ENCODE measurements at regions not wholly inside any gene's neighbourhood (a gene's known extent, or its start where the extent isn't known, plus 50 kb on each side); places are given as distances from the start of the nearest gene placed in this dataset.

DNA sequence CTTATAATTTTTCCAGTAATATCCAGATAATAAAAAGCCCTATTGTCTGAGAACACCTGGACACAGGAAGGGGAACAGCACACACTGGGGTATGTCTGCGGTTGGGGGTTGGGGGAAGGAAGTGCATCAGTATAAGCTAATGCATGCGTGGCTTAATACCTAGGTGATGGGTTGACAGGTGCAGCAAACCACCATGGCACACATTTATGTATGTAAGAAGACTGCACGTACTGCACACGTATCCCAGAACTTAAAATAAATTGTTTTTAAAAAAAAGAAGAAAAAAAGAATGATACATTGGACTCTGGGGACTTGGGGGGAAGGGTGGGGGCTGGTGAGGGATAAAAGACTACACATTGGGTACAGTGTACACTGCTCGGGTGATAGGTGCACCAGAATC lies 144.9 kb upstream of the C1orf174 start:
- DNase-seq (ENCODE audit: low read depth in 2 of 2): no peak

DNA sequence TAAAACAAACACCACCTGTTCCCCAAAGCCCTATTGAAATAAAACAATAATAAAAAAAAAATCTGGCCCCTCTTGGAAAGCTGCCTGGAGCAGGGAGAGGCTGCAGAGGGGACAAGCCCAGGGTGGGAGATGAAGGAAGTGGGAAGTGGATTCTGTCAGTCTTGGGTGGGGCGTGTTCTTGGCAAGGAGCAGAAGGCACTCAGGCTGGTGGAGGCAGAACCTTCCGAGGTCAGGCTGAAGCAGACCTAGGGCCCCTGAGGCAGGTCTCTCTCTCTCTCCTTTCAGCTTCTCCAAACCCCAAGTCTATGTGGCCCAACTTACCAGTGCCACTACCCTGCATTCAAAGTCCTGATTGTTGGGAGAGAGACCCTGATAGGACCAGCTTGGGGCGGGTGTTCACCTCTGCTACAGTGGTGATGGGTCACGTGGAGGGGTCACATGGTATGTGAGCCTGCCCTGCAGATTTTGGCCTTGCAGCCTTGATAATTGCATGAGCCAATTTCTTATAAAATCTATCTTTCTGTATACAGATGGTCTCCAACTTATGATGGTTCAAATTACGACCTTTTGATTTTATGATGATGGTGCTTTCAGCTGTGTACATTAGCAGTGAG lies 145.4 kb upstream of the C1orf174 start:
- no peak for DNase-seq (ENCODE audit: low read depth in 2 of 2)

DNA sequence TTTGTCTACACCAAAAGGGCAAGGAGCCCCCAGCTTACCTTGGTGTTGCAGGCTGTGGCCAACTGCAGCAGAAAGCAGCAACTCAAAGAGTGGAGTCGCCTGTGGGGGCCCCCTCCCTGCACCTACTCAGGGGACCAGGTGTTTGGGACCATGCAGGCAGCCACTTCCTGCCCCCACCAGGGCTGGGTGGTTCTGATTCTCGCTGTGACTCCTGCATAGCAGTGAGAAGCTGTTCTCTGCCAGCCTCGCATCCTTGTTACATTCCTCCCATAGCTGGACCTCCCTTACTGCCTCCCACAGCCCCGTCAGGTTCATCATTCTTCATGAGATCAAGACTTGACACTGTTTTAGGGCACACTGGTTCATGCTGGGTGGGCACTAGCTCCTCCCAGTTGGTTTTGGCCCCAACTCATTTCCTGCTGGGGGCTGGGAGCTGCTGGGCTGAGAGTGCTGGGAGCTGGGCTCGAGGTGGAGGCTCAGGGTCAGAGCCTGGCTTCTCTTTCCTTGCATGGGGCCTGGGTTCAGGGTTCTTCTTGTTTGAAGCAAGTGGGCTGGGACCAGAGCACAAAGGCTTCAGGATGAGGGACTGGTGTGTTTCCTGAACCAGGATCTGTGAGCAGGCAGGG lies 146.9 kb upstream of the C1orf174 start:
- DNase-seq (ENCODE audit: low read depth in 2 of 2): no peak

DNA sequence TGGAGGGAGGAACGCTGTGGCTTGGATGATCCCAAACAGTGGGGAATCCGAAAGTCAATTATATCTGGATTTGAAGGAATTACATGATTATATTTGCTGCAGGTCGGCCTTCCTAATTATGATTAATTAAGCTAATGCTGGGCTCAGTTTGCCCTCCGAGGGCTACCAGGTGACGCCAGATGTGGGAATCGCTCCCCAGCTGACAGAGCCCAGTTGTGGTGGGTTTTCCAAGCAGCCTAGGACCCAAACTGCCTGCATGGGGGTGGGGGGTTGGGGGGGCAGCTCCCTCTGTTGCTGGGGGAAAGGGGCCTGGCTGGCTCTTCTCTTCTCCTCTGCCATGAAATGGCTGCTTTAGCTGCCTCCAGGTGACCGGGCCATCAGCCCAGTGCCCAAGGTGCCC lies 147.6 kb upstream of the C1orf174 start:
- no peak for DNase-seq (ENCODE audit: low read depth in 2 of 2)

DNA sequence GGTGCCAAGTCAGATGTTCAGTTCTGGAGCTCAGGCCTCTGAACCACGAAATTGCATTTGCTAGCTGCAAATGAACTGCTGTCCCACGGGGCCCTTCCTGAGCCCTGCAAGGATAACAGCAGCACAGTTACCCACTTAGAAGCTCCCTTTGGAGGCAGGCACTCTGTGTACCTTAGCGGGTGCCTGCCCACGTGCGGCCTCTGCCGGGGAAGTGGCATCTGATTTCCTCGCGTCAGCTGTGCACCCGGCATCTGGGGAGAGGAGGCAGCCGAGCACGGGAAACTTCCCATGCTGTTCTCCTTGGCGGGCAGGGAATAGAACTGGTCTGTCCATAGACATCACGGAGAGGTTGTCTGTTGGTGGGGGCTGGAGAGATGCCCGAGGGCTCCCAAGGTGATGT lies 148.0 kb upstream of the C1orf174 start:
- DNase-seq (ENCODE audit: low read depth in 2 of 2): no peak

DNA sequence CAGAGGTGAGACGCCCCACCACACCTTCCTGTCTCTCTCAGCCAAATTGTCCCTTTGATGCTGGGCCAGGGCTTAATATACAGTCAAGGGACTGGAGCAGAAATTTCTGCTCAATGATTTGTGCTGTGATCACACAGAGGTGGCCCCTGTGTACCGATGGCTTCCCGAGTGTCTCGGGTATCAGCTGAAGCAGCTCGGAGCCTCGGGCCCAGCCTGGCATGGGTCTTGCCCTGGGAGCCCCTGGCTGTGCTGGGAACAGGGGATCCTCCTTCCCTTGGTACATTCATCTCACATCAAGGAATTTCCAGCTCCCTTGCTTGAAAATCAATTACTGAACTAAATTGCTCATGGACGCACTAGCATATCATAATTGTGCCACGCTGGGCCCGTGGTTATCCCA lies 148.8 kb upstream of the C1orf174 start:
- DNase-seq (ENCODE audit: low read depth in 2 of 2): no peak

DNA sequence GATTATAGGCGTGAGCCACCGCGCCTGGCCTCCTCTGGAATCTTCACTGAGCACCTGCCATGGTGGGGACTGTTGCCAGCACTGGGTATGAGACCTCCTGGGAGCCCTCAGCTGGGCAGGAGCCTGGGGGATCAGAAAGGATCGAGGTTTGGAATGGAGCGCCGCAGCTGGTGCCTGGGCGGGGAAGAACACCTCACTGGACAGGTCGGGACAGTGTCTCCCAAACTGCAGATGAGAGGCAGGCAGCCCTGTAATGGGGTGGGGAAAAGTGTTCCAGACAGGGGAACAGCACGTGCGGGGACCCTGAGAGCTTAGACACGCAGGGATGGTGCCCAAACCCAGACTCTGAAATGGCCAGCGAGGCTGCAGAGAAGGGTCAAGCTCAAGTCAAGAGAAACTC lies 150.9 kb upstream of the C1orf174 start:
- no peak for DNase-seq (ENCODE audit: low read depth in 2 of 2)

DNA sequence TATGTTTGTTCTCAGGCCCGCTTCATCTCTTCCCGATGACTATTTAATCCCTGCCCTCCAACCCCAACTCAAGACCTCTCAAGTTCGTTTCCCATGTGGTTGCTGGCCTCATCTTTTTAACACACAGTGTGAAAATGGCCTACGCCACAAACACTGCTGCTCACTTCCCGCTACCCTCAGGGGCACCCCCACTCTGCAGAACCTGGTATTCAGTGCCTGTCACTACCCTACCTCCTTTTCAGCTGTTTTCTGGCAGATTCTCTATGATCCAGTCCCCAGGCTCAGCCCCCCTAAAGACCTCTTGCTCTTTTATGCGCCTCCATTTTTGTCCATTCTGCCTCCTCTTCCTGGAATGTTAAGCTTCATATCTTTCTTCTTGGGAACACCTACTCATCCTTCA lies 152.6 kb upstream of the C1orf174 start:
- DNase-seq (ENCODE audit: low read depth in 2 of 2): no peak

DNA sequence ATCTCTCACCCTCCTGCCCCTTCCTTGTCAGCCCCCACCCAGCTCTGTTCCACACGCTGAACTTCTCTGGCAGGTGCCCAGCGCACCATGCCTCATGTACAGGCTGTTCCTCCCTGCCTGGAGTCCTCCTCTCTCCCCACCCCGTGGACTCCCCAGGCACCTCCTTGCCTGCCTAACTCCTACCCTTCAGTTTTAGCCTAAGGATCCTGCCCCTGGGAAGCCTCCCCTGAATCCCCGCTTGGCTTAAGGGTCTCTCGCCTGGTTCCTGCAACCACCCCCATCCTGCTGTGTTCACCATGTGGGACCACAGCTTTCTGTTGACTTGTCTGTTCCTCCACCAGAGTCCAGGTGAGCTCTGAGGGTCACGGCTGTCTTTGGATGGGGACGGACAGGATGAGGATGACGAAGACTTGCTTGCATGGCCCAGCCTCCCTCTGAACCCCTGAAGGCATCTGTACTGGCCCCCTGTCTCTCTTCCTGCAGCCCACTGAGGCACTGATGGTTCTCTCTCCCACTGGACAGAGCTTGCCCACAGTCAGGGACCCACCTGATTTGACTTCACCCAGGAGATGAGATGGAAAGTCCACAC lies 153.2 kb upstream of the C1orf174 start:
- DNase-seq (ENCODE audit: low read depth in 2 of 2): no peak

DNA sequence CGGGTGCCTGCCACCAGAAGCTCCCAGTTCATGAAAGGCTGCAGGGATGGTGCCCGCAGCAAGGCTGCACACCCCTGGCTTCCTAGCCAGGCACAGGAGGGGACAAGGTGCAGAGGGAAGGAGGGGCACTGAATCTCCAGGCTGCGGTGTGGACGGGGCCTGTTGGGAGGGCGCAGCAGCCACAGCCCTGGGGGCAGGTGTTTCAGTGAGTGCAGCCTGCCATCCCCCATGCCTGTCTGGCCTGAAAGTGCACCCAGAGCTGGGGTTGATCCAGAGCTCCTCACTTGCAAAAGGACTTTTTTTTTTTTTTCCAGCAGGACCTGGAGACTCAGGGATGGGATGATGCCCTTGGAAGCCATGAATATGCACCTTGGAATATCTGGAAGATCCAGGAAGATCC lies 153.7 kb upstream of the C1orf174 start:
- no peak for DNase-seq (ENCODE audit: low read depth in 2 of 2)

DNA sequence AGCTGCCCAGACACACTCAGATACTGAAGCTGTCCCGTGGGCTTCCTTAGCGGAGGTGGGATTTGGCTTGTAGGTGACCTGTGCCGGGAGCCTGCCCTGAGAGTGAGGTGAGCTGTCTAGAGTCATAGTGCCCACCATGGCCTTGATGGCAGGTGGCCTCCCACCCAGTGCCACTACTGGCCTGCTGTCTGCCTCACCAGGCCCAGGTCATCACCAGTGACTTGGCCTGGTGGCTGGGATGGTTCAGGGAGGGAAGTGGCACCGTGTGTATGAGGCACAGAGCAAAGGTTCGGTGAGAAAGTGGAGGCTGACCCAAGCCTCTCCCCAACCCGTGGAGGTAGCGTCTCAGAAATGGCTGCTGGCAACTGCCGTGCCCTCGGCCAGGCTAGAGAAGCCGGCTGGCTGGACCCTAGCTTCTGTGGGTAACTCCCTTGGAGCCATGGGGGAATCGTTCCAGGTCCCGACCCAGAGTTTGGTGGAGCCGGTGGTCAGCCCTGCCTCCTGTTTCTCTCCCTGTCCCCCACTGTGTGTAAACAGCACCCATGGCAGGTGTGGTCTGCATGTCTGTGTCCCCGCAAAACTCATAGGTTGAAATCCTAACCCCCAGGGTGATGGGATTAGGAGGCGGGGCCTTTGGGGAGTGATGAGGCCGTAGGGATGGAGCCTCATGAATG lies 155.4 kb upstream of the C1orf174 start:
- DNase-seq (ENCODE audit: low read depth in 2 of 2): no peak

DNA sequence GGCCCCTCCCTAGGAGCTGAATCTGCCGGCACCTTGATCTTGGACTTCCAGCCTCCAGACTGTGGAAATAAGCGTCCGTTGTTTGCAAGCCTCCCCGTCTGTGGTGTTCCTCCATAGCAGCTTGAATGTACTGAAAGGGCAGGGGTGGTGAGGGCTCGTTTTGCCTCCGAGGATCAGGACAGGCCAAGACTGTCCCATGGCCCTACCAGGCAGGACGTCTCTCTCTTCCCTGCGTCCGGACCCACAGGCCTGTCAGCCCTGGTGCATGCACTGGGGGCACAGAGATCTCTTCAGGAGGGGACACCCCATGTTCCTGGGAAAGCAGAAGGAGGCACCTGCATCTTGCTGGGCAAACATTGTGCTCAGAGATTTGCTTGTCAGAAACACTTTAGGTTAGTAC lies 156.3 kb upstream of the C1orf174 start:
- no peak for DNase-seq (ENCODE audit: low read depth in 2 of 2)

DNA sequence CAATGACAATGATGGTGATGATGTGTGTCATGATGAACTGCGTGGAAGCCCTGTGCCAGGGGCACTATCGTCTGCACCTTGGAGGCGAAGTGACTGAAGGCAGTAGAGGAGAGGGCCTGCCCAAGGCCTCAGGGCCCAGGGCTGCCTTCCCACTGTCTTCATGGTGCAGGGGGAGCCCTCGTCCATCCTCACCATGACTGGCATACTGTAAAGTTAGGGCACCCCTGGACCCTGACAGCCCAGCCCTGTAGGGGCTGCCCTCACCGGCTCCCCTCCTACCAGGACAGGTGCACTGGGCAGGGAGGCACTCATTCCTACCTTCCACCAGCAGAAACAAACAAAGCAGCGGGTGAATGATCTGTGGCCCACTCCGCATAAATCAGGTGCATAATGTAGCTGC lies 156.9 kb upstream of the C1orf174 start:
- no peak for DNase-seq (ENCODE audit: low read depth in 2 of 2)

DNA sequence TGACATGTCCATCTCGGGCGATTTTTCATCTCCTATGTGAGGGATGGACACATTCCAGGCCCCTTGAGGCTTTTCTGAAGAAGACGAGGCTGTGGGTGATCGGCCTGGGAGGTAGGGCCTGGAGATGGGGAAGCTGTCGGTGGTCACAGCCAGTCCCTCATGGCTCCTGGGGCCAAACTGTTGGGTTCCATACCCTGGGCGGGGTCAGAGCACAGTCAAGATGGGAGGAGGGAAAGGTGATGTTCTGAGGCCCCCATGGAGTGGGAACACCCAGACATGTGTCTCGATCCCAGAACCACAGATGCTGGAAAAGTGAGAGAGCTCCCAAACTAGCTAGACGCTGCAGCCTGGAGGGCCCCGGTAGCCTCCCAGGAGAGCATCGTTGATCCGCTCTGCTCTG lies 157.5 kb upstream of the C1orf174 start:
- no peak for DNase-seq (ENCODE audit: low read depth in 2 of 2)

DNA sequence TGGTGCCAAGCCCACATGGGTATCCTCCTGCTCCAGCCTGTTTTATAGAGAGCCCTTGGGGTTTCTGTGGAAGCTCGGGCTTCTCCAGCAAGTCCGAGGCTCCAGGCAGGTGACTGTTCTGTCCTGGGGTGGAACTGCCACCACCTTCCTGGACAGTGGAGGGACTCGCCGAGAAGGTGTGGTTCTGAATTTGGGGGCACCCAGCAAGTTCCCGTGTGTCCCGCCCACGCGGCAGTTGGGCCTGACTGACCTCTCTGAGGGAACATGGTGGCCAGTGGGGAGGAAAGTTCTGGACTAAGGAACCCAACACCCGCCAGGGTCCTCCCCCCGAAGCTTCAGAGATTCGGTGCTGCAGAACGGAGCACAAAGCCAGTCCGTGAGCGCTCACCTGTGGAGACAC lies 158.1 kb upstream of the C1orf174 start:
- no peak for DNase-seq (ENCODE audit: low read depth in 2 of 2)

DNA sequence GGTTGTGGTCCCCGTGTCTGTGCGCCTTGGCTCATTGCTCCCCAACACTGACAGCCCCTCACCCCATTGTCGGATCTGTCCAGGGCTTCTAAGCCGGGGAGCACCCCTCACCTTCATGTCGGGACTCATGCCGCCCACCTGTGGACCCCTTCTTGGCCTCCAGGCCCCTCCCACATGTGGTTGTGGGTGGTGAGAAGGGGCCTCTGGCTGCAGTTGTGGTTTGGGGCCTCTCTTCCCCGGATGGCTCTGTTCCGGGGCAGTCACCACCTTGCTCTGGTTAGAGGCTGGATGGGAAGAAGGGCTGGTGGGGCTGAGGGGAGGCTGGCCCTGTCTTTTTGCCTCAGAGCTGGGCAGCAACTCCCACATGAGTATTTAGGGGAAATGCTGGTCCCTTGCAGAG lies 158.6 kb upstream of the C1orf174 start:
- DNase-seq (ENCODE audit: low read depth in 2 of 2): no peak

DNA sequence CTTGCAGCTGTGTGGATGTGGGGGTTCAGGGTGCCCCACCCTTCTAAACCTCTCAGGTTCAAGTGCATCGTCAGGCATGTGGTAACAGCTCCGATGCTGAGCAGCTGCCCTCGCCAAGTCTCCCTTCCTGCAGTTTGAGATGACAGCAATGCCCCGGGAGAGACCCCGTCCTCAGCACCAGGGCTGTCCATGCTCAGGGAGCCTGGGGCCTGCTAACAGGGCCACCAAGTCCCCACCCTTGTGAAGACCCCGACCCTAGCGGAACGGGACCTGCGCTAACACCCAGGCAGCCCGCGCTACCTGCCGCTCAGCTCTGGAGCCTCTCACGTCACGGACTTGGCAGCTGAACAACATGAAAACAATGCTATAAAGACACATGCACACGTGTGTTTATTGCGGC lies 159.2 kb upstream of the C1orf174 start:
- no peak for DNase-seq (ENCODE audit: low read depth in 2 of 2)

DNA sequence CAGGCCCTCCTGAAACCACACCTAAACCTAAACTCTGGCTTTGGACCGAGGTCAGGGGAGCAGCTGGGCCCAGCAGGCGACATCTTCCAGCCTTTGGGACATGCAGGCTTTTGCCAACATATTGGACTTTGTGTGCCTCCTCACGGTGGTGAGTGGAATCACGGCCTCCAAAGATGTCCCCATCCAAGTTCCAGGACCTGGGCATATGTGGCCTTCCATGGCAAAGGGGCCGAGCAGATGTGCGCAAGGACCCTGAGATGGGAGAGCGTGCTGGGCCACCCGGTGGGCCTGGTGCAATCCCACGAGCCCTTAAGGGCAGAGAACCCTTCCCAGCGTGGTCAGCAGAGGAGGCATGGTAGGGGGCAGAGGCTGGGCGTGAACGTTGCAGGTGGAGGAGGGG lies 160.8 kb upstream of the C1orf174 start:
- DNase-seq (ENCODE audit: low read depth in 2 of 2): no peak

DNA sequence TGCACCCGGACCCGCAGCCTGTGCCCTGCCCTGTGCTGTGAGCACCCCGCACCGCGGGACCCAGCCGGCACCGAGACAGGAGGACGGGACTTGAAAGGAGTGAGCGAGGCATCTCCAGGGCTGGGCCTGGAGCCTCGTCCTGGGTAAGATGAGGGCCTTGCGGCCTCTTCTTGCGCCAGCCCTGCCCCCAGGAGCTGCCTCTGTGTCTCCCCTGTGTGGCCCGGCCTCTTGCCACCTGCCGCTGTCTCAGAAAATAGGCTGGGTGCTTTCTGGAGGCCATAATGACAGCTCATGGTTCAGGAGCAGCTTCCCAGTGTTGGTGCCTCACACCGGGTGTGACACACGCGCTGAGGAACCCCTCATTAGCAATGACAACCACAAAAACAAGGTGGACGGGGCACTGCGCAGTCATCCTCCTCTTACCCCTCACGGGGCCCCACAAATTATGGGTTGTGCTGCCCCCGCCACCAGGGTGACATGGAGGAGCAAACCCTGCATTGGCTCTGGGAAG lies 161.5 kb upstream of the C1orf174 start:
- DNase-seq (ENCODE audit: low read depth in 2 of 2): no peak

DNA sequence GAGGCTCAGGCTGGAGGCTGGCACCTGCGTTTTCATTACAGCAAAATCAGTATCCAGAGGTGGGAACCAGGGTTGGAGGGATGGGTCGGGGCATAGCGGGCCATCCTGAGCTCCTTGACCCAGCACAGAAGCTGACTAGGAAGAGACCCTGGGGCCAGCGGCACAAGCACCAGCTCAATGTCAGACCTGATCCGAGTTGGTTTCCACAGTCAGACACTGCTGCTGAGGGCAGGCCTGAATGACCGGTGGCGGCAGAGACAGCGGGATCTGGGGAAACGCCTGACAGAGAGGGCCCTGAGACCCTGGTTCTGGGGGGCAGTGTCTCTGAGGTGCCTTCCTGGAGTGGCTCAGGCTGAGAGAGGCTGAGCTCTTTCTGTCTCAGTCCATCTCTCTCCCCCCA lies 162.0 kb upstream of the C1orf174 start:
- DNase-seq (ENCODE audit: low read depth in 2 of 2): no peak

DNA sequence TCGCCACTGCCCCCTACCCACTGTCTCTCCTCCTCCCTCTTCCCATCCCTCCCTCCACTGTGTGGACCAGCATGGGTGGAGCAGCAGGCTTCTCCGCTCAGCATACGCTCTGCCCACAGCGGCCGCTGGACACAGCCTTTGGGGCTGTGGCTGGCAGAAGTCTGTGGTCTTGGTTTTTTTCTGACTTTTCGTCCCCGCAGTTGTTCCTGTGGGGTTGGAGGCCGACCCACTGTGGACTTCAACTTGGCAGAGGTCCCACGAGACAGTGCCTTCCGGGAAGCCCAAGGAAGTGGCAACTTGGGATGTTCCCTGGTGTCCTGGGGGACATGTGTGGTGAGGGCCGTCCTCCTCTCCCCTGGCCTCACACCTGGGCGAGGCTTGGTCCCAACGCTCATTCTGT lies 162.5 kb upstream of the C1orf174 start:
- DNase-seq (ENCODE audit: low read depth in 2 of 2): no peak

DNA sequence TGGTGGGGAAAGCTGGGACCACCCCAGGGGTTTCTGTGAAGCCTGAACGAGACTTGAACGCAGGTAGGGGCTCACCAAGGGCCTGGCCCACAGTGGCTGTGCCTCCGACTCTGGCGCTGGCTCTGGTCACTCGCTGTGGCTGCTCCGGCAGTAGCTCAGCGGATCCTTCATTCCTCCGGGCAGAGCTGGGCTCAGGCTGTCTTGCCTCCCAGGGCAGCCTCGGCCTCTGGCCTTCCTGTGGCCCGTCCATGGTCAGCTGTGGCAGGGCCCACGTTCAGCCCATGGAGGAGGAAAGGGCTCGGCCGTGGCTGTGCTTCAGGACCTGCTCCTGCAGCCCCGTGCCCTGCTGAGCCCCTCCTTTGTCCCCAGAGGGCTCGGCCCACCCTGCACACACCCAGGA lies 162.9 kb upstream of the C1orf174 start:
- DNase-seq (ENCODE audit: low read depth in 2 of 2): no peak

DNA sequence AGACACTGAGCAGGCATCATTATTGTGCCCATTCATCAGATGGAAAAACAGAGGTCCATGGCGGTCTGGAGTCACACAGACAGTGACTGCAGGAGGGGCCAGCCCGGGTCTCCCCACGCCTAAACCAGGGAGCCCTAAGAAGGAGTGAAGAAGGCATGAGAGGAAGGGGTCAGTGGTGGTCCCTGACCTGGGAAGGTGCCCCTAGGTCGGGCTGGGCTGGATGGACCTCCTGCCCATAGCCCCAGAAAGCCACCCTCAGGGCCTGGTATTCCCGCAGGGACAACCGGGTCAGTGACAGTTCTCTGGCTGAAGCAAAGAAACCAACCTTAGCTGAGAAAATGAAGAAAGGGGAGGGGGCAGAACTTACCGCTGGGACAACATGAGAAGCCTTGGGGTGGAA lies 163.4 kb upstream of the C1orf174 start:
- DNase-seq (ENCODE audit: low read depth in 2 of 2): no peak

Data from lung microvascular endothelial cell (primary cell).